ENCODE measurements at regions not wholly inside any gene's neighbourhood (a gene's known extent, or its start where the extent isn't known, plus 50 kb on each side); places are given as distances from the start of the nearest gene placed in this dataset.

GRCh38 chr4:117801756-117802155 is 232.5 kb upstream of the NDST3 start:
- no peak for DNase-seq
- CTCF ChIA-PET: no interaction called here

GRCh38 chr4:117811731-117812130 is 222.6 kb upstream of the NDST3 start:
- no peak for DNase-seq
- Mint-ChIP-seq H3K27ac (no peak overlapping the region), H3K36me3 (ENCODE audit: low read depth) (no peaks in the 10 kb centered on the region), H3K4me1 (no peaks in the 10 kb centered on the region), H3K9me3 (no peaks in the 10 kb centered on the region), H3K4me3 (no peak overlapping the region), H3K27me3 (no peaks in the 10 kb centered on the region)
- POLR2A ChIA-PET: no interaction called here
- CTCF ChIA-PET: no interaction called here

More at GRCh38 chr4:117801756-117802155, 232.5 kb upstream of the NDST3 start:
- POLR2A ChIA-PET: no interaction called here
- no peak overlapping the region for H3K4me3 Mint-ChIP-seq
- no peaks in the 10 kb centered on the region for H3K9me3 Mint-ChIP-seq
- no peak overlapping the region for H3K27ac Mint-ChIP-seq
- H3K27me3 Mint-ChIP-seq: no peaks in the 10 kb centered on the region
- no peaks in the 10 kb centered on the region for H3K4me1 Mint-ChIP-seq
- H3K36me3 Mint-ChIP-seq (ENCODE audit: low read depth): no peaks in the 10 kb centered on the region

GRCh38 chr4:117814277-117815246 is 219.7 kb upstream of the NDST3 start:
- H3K4me1 Mint-ChIP-seq: peaks cover 3% of the 10 kb centered on the region
- H3K4me3 Mint-ChIP-seq: no peak overlapping the region
- H3K36me3 Mint-ChIP-seq (ENCODE audit: low read depth): no peaks in the 10 kb centered on the region
- POLR2A ChIA-PET: no interaction called here
- no peak for DNase-seq
- H3K9me3 Mint-ChIP-seq: no peaks in the 10 kb centered on the region
- no peaks in the 10 kb centered on the region for H3K27me3 Mint-ChIP-seq
- no peak overlapping the region for H3K27ac Mint-ChIP-seq
- CTCF ChIA-PET: no interaction called here

- H3K36me3 Mint-ChIP-seq (ENCODE audit: low read depth): no peaks in the 10 kb centered on the region
- H3K27me3 Mint-ChIP-seq: no peaks in the 10 kb centered on the region
- H3K4me1 Mint-ChIP-seq: peaks cover 3% of the 10 kb centered on the region
- ChIA-PET CTCF (no interaction called here), POLR2A (no interaction called here)
- no peak for DNase-seq
- H3K4me3 Mint-ChIP-seq: no peak overlapping the region
- no peak overlapping the region for H3K27ac Mint-ChIP-seq
- no peaks in the 10 kb centered on the region for H3K9me3 Mint-ChIP-seq
These were observed 217.0 kb upstream of the NDST3 start for GRCh38 chr4:117817301-117817700.

GRCh38 chr4:117821834-117822233 is 212.5 kb upstream of the NDST3 start:
- ChIA-PET CTCF (no interaction called here), POLR2A (no interaction called here)
- no peak overlapping the region for H3K27ac Mint-ChIP-seq
- H3K4me1 Mint-ChIP-seq: peaks cover 3% of the 10 kb centered on the region
- no peaks in the 10 kb centered on the region for H3K9me3 Mint-ChIP-seq
- H3K27me3 Mint-ChIP-seq: no peaks in the 10 kb centered on the region
- H3K36me3 Mint-ChIP-seq (ENCODE audit: low read depth): no peaks in the 10 kb centered on the region
- DNase-seq: no peak
- no peak overlapping the region for H3K4me3 Mint-ChIP-seq

- DNase-seq: no peak
- Mint-ChIP-seq H3K4me3 (no peak overlapping the region), H3K27ac (no peak overlapping the region), H3K4me1 (no peaks in the 10 kb centered on the region), H3K27me3 (no peaks in the 10 kb centered on the region), H3K36me3 (ENCODE audit: low read depth) (no peaks in the 10 kb centered on the region), H3K9me3 (no peaks in the 10 kb centered on the region)
- CTCF ChIA-PET: no interaction called here
- POLR2A ChIA-PET: no interaction called here
These were observed 210.9 kb upstream of the NDST3 start for GRCh38 chr4:117823388-117823787.

GRCh38 chr4:117825600-117825999 is 208.7 kb upstream of the NDST3 start:
- POLR2A ChIA-PET: no interaction called here
- Mint-ChIP-seq H3K4me1 (no peaks in the 10 kb centered on the region), H3K9me3 (no peaks in the 10 kb centered on the region), H3K36me3 (ENCODE audit: low read depth) (no peaks in the 10 kb centered on the region), H3K27ac (no peak overlapping the region), H3K4me3 (no peak overlapping the region), H3K27me3 (no peaks in the 10 kb centered on the region)
- CTCF ChIA-PET: no interaction called here
- no peak for DNase-seq

GRCh38 chr4:117831060-117831683 is 203.1 kb upstream of the NDST3 start:
- H3K27me3 Mint-ChIP-seq: no peaks in the 10 kb centered on the region
- no peaks in the 10 kb centered on the region for H3K36me3 Mint-ChIP-seq (ENCODE audit: low read depth)
- H3K9me3 Mint-ChIP-seq: peaks cover 5% of the 10 kb centered on the region
- H3K27ac Mint-ChIP-seq: no peak overlapping the region
- DNase-seq: no peak
- POLR2A ChIA-PET: no interaction called here
- CTCF ChIA-PET: no interaction called here
- no peak overlapping the region for H3K4me3 Mint-ChIP-seq
- H3K4me1 Mint-ChIP-seq: no peaks in the 10 kb centered on the region

- H3K27me3 Mint-ChIP-seq: no peaks in the 10 kb centered on the region
- H3K36me3 Mint-ChIP-seq (ENCODE audit: low read depth): no peaks in the 10 kb centered on the region
- no peak overlapping the region for H3K27ac Mint-ChIP-seq
- no peaks in the 10 kb centered on the region for H3K4me1 Mint-ChIP-seq
- peaks cover 5% of the 10 kb centered on the region for H3K9me3 Mint-ChIP-seq
- CTCF ChIA-PET: no interaction called here
- POLR2A ChIA-PET: no interaction called here
- H3K4me3 Mint-ChIP-seq: no peak overlapping the region
- no peak for DNase-seq
These were observed 198.7 kb upstream of the NDST3 start for GRCh38 chr4:117835566-117835965.

GRCh38 chr4:117844594-117844993 is 189.7 kb upstream of the NDST3 start:
- no peaks in the 10 kb centered on the region for H3K27me3 Mint-ChIP-seq
- no peak overlapping the region for H3K4me3 Mint-ChIP-seq
- ChIA-PET POLR2A (no interaction called here), CTCF (no interaction called here)
- no peak overlapping the region for H3K27ac Mint-ChIP-seq
- DNase-seq: no peak
- peaks cover 5% of the 10 kb centered on the region for H3K9me3 Mint-ChIP-seq
- no peaks in the 10 kb centered on the region for H3K36me3 Mint-ChIP-seq (ENCODE audit: low read depth)
- H3K4me1 Mint-ChIP-seq: no peaks in the 10 kb centered on the region

GRCh38 chr4:117845270-117845669 is 189.0 kb upstream of the NDST3 start:
- Mint-ChIP-seq H3K9me3 (peaks cover 5% of the 10 kb centered on the region), H3K27ac (no peak overlapping the region), H3K4me3 (no peak overlapping the region), H3K36me3 (ENCODE audit: low read depth) (no peaks in the 10 kb centered on the region), H3K27me3 (no peaks in the 10 kb centered on the region), H3K4me1 (no peaks in the 10 kb centered on the region)
- CTCF ChIA-PET: no interaction called here
- POLR2A ChIA-PET: no interaction called here
- no peak for DNase-seq

- Mint-ChIP-seq H3K4me3 (no peak overlapping the region), H3K27ac (no peak overlapping the region), H3K9me3 (peaks cover 5% of the 10 kb centered on the region), H3K27me3 (no peaks in the 10 kb centered on the region), H3K36me3 (ENCODE audit: low read depth) (no peaks in the 10 kb centered on the region), H3K4me1 (no peaks in the 10 kb centered on the region)
- ChIA-PET CTCF (no interaction called here), POLR2A (no interaction called here)
- DNase-seq: no peak
These were observed 186.4 kb upstream of the NDST3 start for GRCh38 chr4:117847849-117848248.

- no peaks in the 10 kb centered on the region for H3K36me3 Mint-ChIP-seq (ENCODE audit: low read depth)
- no peaks in the 10 kb centered on the region for H3K4me1 Mint-ChIP-seq
- no peak overlapping the region for H3K4me3 Mint-ChIP-seq
- DNase-seq: no peak
- H3K9me3 Mint-ChIP-seq: no peaks in the 10 kb centered on the region
- CTCF ChIA-PET: no interaction called here
- H3K27me3 Mint-ChIP-seq: no peaks in the 10 kb centered on the region
- POLR2A ChIA-PET: no interaction called here
- H3K27ac Mint-ChIP-seq: no peak overlapping the region
These were observed 166.1 kb upstream of the NDST3 start for GRCh38 chr4:117868201-117868600.

- no peak for DNase-seq
- Mint-ChIP-seq H3K27me3 (no peaks in the 10 kb centered on the region), H3K4me1 (no peaks in the 10 kb centered on the region), H3K9me3 (peaks cover 2% of the 10 kb centered on the region), H3K27ac (no peak overlapping the region), H3K4me3 (no peak overlapping the region), H3K36me3 (ENCODE audit: low read depth) (no peaks in the 10 kb centered on the region)
- CTCF ChIA-PET: no interaction called here
- POLR2A ChIA-PET: no interaction called here
These were observed 160.5 kb upstream of the NDST3 start for GRCh38 chr4:117873779-117874178.

Measured in activated CD4-positive, alpha-beta memory T cell treated with anti-CD3 and anti-CD28 coated beads, Interleukin-2, amount 10 ng/mL, durations not matched to agents 7 days and 5 days (primary cell).